ENCODE measurements at regions not wholly inside any gene's neighbourhood (a gene's known extent, or its start where the extent isn't known, plus 50 kb on each side); places are given as distances from the start of the nearest gene placed in this dataset.

GRCh38 chrX:39718981-39719380 is 378.8 kb downstream of the BCOR start (continued):
- no peak for TF ChIP-seq ZNF311 (tag by site-specific recombination; IDR thresholded peaks at IDR 0.05; ENCODE audit: borderline replicate concordance)
- TF ChIP-seq ZSCAN23 (tag by site-specific recombination; IDR thresholded peaks at IDR 0.05), result no peak
- no peak for TF ChIP-seq ZNF777 (tag by site-specific recombination; IDR thresholded peaks at IDR 0.05; ENCODE audit: borderline replicate concordance)
- no peak for TF ChIP-seq ZNF629 (tag by site-specific recombination; IDR thresholded peaks at IDR 0.05)
- no peak for TF ChIP-seq ZBTB6 (tag by site-specific recombination; IDR thresholded peaks at IDR 0.05)
- TF ChIP-seq KLF7 (tag by site-specific recombination; IDR thresholded peaks at IDR 0.05; ENCODE audit: borderline replicate concordance), result no peak
- TF ChIP-seq AEBP2 (tag by site-specific recombination; IDR thresholded peaks at IDR 0.05; ENCODE audit: borderline replicate concordance), result no peak
- TF ChIP-seq ZBTB21 (tag by site-specific recombination; IDR thresholded peaks at IDR 0.05), result no peak

GRCh38 chrX:39720945-39721344 is 376.8 kb downstream of the BCOR start:
- ChIA-PET POLR2A (no interaction called here), CTCF (interaction anchor here (0.5 kb wide), 1 partner anchor 97 kb away, joined by 3 read pairs; no protein-coding TSS in a partner anchor)
- Histone ChIP-seq H3K27ac (ENCODE audit: extremely low read depth, low read depth, low read length) (no peak overlapping the region), H3K4me1 (ENCODE audit: control insufficient read depth, insufficient read depth, low read length) (no peaks in the 10 kb centered on the region), H3K4me3 (ENCODE audit: low read depth, low read length) (no peak overlapping the region), H3K9me3 (ENCODE audit: control insufficient read depth, insufficient read depth, low read depth, low read length) (no peaks in the 10 kb centered on the region), H3K36me3 (ENCODE audit: control insufficient read depth in 2 of 2, insufficient read depth in 1 of 2, low read length in 2 of 2) (no peaks in the 10 kb centered on the region)
- TF ChIP-seq ZNF777 (tag by site-specific recombination; IDR thresholded peaks at IDR 0.05; ENCODE audit: borderline replicate concordance) (no peak), ZNF549 (tag by site-specific recombination; IDR thresholded peaks at IDR 0.05) (no peak), ZBTB11 (tag by site-specific recombination; conservative IDR thresholded peaks at IDR 0.05; ENCODE audit: low read depth) (no peak), ZNF394 (tag by site-specific recombination; IDR thresholded peaks at IDR 0.05; ENCODE audit: borderline replicate concordance) (no peak), ZNF791 (tag by site-specific recombination; IDR thresholded peaks at IDR 0.05) (no peak), CTCF (tag by site-specific recombination; IDR thresholded peaks at IDR 0.05) (no peak), ZNF473 (tag by site-specific recombination; IDR thresholded peaks at IDR 0.05) (no peak), ZNF555 (tag by site-specific recombination; conservative IDR thresholded peaks at IDR 0.05) (no peak), ZNF324 (tag by site-specific recombination; IDR thresholded peaks at IDR 0.05) (no peak), ZBTB10 (tag by site-specific recombination; IDR thresholded peaks at IDR 0.05) (no peak), GLIS1 (tag by site-specific recombination; IDR thresholded peaks at IDR 0.05) (no peak), ZNF350 (tag by site-specific recombination; IDR thresholded peaks at IDR 0.05) (no peak), ZFP69B (tag by site-specific recombination; IDR thresholded peaks at IDR 0.05) (no peak), ZNF433 (tag by site-specific recombination; IDR thresholded peaks at IDR 0.05; ENCODE audit: low read depth) (no peak)

Measured in HEK293 (cell line).